DOHH2 (cell line): ENCODE measurements at regions not wholly inside any gene's neighbourhood (a gene's known extent, or its start where the extent isn't known, plus 50 kb on each side); places are given as distances from the start of the nearest gene placed in this dataset.

Experiments
- H3F3A ChIP-seq: fragments of 200-600 bp; sonication (generic), shearing (Covaris generic); 2 replicates; pipeline ENCODE4 v1.6.0; 2016; ENCODE audit warnings: antibody characterized with exemption, mild to moderate bottlenecking; ENCODE audit not compliant: control insufficient read depth, insufficient read depth
- H3K27ac ChIP-seq: fragments of 200-600 bp; sonication (generic); 2 replicates; pipeline ENCODE4 v1.5.1; 2014; ENCODE audit warnings: low read depth, mild to moderate bottlenecking, low read length, moderate library complexity
- H3K27me3 ChIP-seq: fragments of 200-600 bp; sonication (generic); 2 replicates; pipeline ENCODE4 v1.6.1; 2014; ENCODE audit warnings: mild to moderate bottlenecking, low read length, mixed read lengths; ENCODE audit not compliant: control insufficient read depth
- H3K36me3 ChIP-seq: fragments of 200-600 bp; sonication (generic); 2 replicates; pipeline ENCODE4 v1.6.1; 2014; ENCODE audit warnings: mild to moderate bottlenecking, low read length, moderate library complexity, mixed read lengths; ENCODE audit not compliant: control insufficient read depth
- H3K4me1 ChIP-seq: fragments of 200-600 bp; sonication (generic); 2 replicates; pipeline ENCODE4 v1.6.1; 2014; ENCODE audit warnings: mild to moderate bottlenecking, low read length, mixed read lengths; ENCODE audit not compliant: control insufficient read depth
- H3K4me2 ChIP-seq: fragments of 200-600 bp; sonication (generic); 2 replicates; pipeline ENCODE4 v1.6.0; 2014; ENCODE audit warnings: mild to moderate bottlenecking, low read length, moderate library complexity
- H3K4me3 ChIP-seq: fragments of 200-600 bp; sonication (generic); 2 replicates; pipeline ENCODE4 v1.5.1; 2014; ENCODE audit warnings: mild to moderate bottlenecking, low read length, mixed read lengths
- H3K79me2 ChIP-seq: fragments of 200-600 bp; sonication (generic); 2 replicates; pipeline ENCODE4 v1.6.1; 2014; ENCODE audit warnings: mild to moderate bottlenecking, low read length, mixed read lengths; ENCODE audit not compliant: control insufficient read depth
- H3K9me2 ChIP-seq: fragments of 200-600 bp; sonication (generic); replicated peaks from 2 replicates; pipeline ENCODE4 v1.6.1; 2014; ENCODE audit warnings: mild to moderate bottlenecking, low read length, mixed read lengths; ENCODE audit not compliant: control insufficient read depth
- H3K9me3 ChIP-seq: fragments of 200-600 bp; sonication (generic); 2 replicates; pipeline ENCODE4 v1.6.1; 2014; ENCODE audit warnings: antibody characterized with exemption, low read length, mixed read lengths; ENCODE audit not compliant: control insufficient read depth, insufficient read depth
- H4K20me1 ChIP-seq: fragments of 200-600 bp; sonication (generic); 2 replicates; pipeline ENCODE4 v1.6.0; 2014; ENCODE audit warnings: low read depth, mild to moderate bottlenecking, antibody characterized with exemption, low read length, moderate library complexity; ENCODE audit not compliant: control insufficient read depth, insufficient read depth
- CTCF ChIP-seq: fragments of 200-600 bp; sonication (generic); IDR thresholded peaks from one replicate; pipeline ENCODE4 v1.5.1; 2014; ENCODE audit warnings: antibody characterized with exemption, mild to moderate bottlenecking, low read depth, low read length; ENCODE audit not compliant: poor library complexity, severe bottlenecking
- EZH2phosphoT487 ChIP-seq: fragments of 200-600 bp; sonication (generic); IDR thresholded peaks from 2 replicates; pipeline ENCODE4 v1.6.1; 2017; ENCODE audit warnings: borderline replicate concordance, mild to moderate bottlenecking, antibody characterized with exemption, low read length, moderate library complexity, mixed read lengths

GRCh38 chr10:78778444-78779338 lies 290.1 kb upstream of the ZMIZ1 start:
- H3K4me3 ChIP-seq, result no peak overlapping the region
- no peaks in the 10 kb centered on the region for H3K9me3 ChIP-seq
- H3K27ac ChIP-seq, result no peak overlapping the region
- H3K4me1 ChIP-seq, result no peaks in the 10 kb centered on the region
- no peaks in the 10 kb centered on the region for H4K20me1 ChIP-seq
- TF ChIP-seq CTCF, result no peak
- no peak for TF ChIP-seq EZH2phosphoT487
- H3K9me2 ChIP-seq, result no peaks in the 10 kb centered on the region
- H3K4me2 ChIP-seq, result no peak overlapping the region
- H3K36me3 ChIP-seq, result no peaks in the 10 kb centered on the region
- H3F3A ChIP-seq, result no peaks in the 10 kb centered on the region
- H3K27me3 ChIP-seq, result peaks cover 2% of the 10 kb centered on the region; the same call in 1 of the 2 replicates
- H3K79me2 ChIP-seq, result no peaks in the 10 kb centered on the region

GRCh38 chr10:78779339-78779955 lies 289.3 kb upstream of the ZMIZ1 start:
- no peak for TF ChIP-seq EZH2phosphoT487
- no peak for TF ChIP-seq CTCF
- H3K36me3 ChIP-seq, result no peaks in the 10 kb centered on the region

GRCh38 chr10:78780551-78780961 lies 288.2 kb upstream of the ZMIZ1 start:
- H3K79me2 ChIP-seq, result no peaks in the 10 kb centered on the region
- H3F3A ChIP-seq, result no peaks in the 10 kb centered on the region
- H3K4me1 ChIP-seq, result no peaks in the 10 kb centered on the region
- no peak for TF ChIP-seq CTCF
- no peak for TF ChIP-seq EZH2phosphoT487
- no peaks in the 10 kb centered on the region for H3K9me2 ChIP-seq
- peaks cover 2% of the 10 kb centered on the region; the same call in 1 of the 2 replicates for H3K27me3 ChIP-seq
- no peaks in the 10 kb centered on the region for H3K36me3 ChIP-seq
- no peaks in the 10 kb centered on the region for H3K9me3 ChIP-seq
- H3K4me3 ChIP-seq, result no peak overlapping the region
- H3K27ac ChIP-seq, result no peak overlapping the region
- H4K20me1 ChIP-seq, result no peaks in the 10 kb centered on the region
- H3K4me2 ChIP-seq, result no peak overlapping the region

More at GRCh38 chr10:78779339-78779955, 289.3 kb upstream of the ZMIZ1 start:
- Histone ChIP-seq H3K4me1 (no peaks in the 10 kb centered on the region), H4K20me1 (no peaks in the 10 kb centered on the region), H3K27me3 (peaks cover 2% of the 10 kb centered on the region; the same call in 1 of the 2 replicates), H3K9me3 (no peaks in the 10 kb centered on the region), H3K4me2 (no peak overlapping the region), H3K79me2 (no peaks in the 10 kb centered on the region), H3K4me3 (no peak overlapping the region), H3F3A (no peaks in the 10 kb centered on the region), H3K27ac (no peak overlapping the region), H3K9me2 (no peaks in the 10 kb centered on the region)
